GM18907 (cell line): ENCODE measurements at regions not wholly inside any gene's neighbourhood (a gene's known extent, or its start where the extent isn't known, plus 50 kb on each side); places are given as distances from the start of the nearest gene placed in this dataset.
"Not testable (repeated sequence)": the region's sequence is repeated elsewhere in the genome, so short reads cannot be mapped to it uniquely, and the experiment has no call there.

Experiments used
- ATAC-seq: cut with Tn5 transposase; IDR thresholded peaks from one replicate; pipeline ENCODE4 v1.9.1; 2021; ENCODE audit warnings: mild to moderate bottlenecking, moderate library complexity; ENCODE audit not compliant: unreplicated experiment

- ATAC-seq: not testable (repeated sequence)
Measured at GRCh38 chr20:29516847-29517246, 1740.6 kb upstream of the DEFB115 start.

GRCh38 chr20:29519610-29520241, 1737.7 kb upstream of the DEFB115 start:
- not testable (repeated sequence) for ATAC-seq

GRCh38 chr20:29533566-29534177, 1723.8 kb upstream of the DEFB115 start:
- not testable (repeated sequence) for ATAC-seq

GRCh38 chr20:29566901-29567635, 1690.4 kb upstream of the DEFB115 start:
- ATAC-seq: not testable (repeated sequence)

- not testable (repeated sequence) for ATAC-seq
Measured at GRCh38 chr20:29567671-29568070, 1689.8 kb upstream of the DEFB115 start.

GRCh38 chr20:29570126-29570525, 1687.3 kb upstream of the DEFB115 start:
- not testable (repeated sequence) for ATAC-seq

GRCh38 chr20:29589530-29589929, 1667.9 kb upstream of the DEFB115 start:
- ATAC-seq: not testable (repeated sequence)

- not testable (repeated sequence) for ATAC-seq
Measured at GRCh38 chr20:29604163-29604562, 1653.3 kb upstream of the DEFB115 start.

GRCh38 chr20:29606171-29606570, 1651.3 kb upstream of the DEFB115 start:
- ATAC-seq: not testable (repeated sequence)

GRCh38 chr20:29629395-29629794, 1628.1 kb upstream of the DEFB115 start:
- not testable (repeated sequence) for ATAC-seq
